Panc1 (cell line): ENCODE measurements at regions not wholly inside any gene's neighbourhood (a gene's known extent, or its start where the extent isn't known, plus 50 kb on each side); places are given as distances from the start of the nearest gene placed in this dataset.

Source experiments
- POLR2AphosphoS5 ChIP-seq: IDR thresholded peaks from 2 replicates; pipeline ENCODE4 v1.6.1; 2012; ENCODE audit warnings: mild to moderate bottlenecking, low read depth, low read length, moderate library complexity
- REST ChIP-seq, 2 experiments: IDR thresholded peaks; 2 replicates each; pipeline ENCODE4 v1.6.1; 2011 to 2012; ENCODE audit warnings: low read depth in 2 of 2, control low read depth in 1 of 2, low read length in 1 of 2, mild to moderate bottlenecking in 1 of 2, moderate library complexity in 1 of 2; ENCODE audit not compliant: insufficient read depth in 1 of 2
- SIN3A ChIP-seq: IDR thresholded peaks from 2 replicates; pipeline ENCODE4 v1.6.1; 2012; ENCODE audit warnings: low read depth, mild to moderate bottlenecking, low read length, moderate library complexity, borderline replicate concordance; ENCODE audit not compliant: insufficient read depth
- TF ChIP-seq, protein P1 (sequence below): fragments of 450-650 bp; IDR thresholded peaks from 2 replicates; pipeline ENCODE4 v1.5.1; 2017; ENCODE audit warnings: mild to moderate bottlenecking

GRCh38 chr18:25701821-25702220 lies 349.9 kb upstream of the ZNF521 start:
- no peak for TF ChIP-seq POLR2AphosphoS5
- no peak for TF ChIP-seq REST (IDR thresholded peaks at IDR 0.05; ENCODE audit: insufficient read depth in 1 of 2, low read depth in 2 of 2, low read length in 1 of 2)
- TF ChIP-seq, protein P1, sequence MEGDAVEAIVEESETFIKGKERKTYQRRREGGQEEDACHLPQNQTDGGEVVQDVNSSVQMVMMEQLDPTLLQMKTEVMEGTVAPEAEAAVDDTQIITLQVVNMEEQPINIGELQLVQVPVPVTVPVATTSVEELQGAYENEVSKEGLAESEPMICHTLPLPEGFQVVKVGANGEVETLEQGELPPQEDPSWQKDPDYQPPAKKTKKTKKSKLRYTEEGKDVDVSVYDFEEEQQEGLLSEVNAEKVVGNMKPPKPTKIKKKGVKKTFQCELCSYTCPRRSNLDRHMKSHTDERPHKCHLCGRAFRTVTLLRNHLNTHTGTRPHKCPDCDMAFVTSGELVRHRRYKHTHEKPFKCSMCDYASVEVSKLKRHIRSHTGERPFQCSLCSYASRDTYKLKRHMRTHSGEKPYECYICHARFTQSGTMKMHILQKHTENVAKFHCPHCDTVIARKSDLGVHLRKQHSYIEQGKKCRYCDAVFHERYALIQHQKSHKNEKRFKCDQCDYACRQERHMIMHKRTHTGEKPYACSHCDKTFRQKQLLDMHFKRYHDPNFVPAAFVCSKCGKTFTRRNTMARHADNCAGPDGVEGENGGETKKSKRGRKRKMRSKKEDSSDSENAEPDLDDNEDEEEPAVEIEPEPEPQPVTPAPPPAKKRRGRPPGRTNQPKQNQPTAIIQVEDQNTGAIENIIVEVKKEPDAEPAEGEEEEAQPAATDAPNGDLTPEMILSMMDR: no peak
- no peak for TF ChIP-seq SIN3A
